AG09309 (cell line): ENCODE measurements at regions not wholly inside any gene's neighbourhood (a gene's known extent, or its start where the extent isn't known, plus 50 kb on each side); places are given as distances from the start of the nearest gene placed in this dataset.

Experiments
- DNase-seq: peaks from one replicate; pipeline ENCODE4 v3.0.0-alpha.2; 2010; ENCODE audit warnings: low read depth
- H3K4me3 ChIP-seq: 2 replicates; pipeline ENCODE4 v1.5.1; 2011; ENCODE audit warnings: mild to moderate bottlenecking, low read depth, low read length, moderate library complexity; ENCODE audit not compliant: control insufficient read depth
- TF ChIP-seq, protein P1 (sequence below): IDR thresholded peaks from 2 replicates; pipeline ENCODE4 v1.5.1; 2011; ENCODE audit warnings: mild to moderate bottlenecking, low read depth, low read length, inconsistent platforms; ENCODE audit not compliant: insufficient read depth, control insufficient read depth; ENCODE audit errors: missing control alignments

DNA sequence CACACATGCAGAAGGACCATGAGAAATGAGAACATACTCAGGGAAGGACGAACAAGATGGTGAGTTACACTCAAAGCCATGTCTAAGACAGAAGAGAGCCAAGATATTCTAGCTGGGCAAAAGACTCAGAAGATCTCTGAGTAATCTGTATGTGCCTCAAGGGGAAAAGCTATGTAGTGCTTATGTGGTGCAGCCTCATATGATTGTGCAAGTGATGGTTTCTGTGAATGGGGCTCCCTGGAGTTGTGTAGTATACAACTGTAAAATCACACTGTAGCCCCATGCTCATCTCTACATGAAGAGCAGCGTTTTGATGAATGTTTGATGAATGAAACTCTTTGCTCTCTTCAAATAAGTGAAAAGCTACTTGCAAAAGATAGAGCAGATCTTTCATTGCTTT is 57.5 kb downstream of the OSR1 start:
- no peak overlapping the region for H3K4me3 ChIP-seq
- no peak for DNase-seq
- TF ChIP-seq, protein P1, sequence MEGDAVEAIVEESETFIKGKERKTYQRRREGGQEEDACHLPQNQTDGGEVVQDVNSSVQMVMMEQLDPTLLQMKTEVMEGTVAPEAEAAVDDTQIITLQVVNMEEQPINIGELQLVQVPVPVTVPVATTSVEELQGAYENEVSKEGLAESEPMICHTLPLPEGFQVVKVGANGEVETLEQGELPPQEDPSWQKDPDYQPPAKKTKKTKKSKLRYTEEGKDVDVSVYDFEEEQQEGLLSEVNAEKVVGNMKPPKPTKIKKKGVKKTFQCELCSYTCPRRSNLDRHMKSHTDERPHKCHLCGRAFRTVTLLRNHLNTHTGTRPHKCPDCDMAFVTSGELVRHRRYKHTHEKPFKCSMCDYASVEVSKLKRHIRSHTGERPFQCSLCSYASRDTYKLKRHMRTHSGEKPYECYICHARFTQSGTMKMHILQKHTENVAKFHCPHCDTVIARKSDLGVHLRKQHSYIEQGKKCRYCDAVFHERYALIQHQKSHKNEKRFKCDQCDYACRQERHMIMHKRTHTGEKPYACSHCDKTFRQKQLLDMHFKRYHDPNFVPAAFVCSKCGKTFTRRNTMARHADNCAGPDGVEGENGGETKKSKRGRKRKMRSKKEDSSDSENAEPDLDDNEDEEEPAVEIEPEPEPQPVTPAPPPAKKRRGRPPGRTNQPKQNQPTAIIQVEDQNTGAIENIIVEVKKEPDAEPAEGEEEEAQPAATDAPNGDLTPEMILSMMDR: no peak

DNA sequence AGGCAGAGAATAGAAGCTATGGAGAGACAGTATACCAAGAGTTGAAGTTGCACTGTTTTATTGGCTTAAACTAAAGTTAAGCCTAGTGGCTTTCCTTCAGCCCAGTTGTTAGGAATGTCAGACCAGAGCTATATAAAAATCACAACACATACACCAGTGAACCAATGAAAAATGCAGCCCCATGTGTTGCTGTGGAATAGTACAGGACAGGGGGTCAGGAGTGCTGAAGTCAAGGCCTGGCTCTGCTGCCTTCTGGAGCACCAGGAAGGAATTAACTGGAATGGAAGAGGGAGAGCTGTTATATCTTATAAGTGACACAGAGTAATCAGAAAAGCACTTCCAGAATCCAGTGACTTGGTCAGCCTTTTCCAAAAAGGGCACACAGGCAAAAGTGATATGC is 58.9 kb downstream of the OSR1 start:
- H3K4me3 ChIP-seq: no peak overlapping the region
- TF ChIP-seq, protein P1: no peak

DNA sequence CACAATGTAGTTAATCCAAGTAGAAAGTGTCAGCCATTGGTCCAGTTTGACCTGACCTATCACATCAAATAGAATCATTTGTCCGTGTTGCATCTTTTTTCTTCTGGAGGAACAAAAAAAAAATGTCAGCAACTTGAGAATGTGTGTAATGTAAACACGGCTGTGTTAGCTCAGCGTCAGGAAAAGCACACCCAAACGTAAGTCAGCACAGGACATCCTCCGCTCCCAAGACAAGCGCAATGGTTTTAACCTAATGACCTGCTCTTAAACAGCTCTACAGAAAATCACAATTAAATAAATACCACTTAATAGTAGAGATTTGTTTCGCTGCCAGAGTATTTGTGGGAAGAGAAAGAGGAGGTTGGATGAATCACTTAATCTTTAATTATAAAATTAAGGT is 59.4 kb downstream of the OSR1 start:
- H3K4me3 ChIP-seq: no peak overlapping the region
- TF ChIP-seq, protein P1: no peak
- no peak for DNase-seq

More for the DNA sequence above, 58.9 kb downstream of the OSR1 start:
- no peak for DNase-seq

DNA sequence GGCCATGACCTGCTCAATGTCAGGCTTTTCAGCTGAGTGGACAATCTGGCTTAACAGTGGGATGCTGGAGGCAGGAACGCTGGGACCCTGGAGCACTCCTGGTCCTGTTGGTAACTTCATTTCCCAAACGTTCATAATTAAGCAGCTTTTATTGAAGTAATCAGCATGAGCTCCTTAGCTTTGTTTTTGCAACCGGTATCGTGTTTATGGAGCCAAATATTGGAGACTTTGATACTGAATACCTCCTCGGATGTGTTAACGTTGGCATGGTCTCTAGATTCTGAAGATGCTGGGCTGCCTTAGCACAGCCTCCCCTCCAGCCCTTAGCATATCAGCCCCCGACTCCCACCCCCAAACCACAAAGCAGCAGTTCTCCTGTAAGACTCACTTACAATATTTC is 60.7 kb downstream of the OSR1 start:
- no peak for DNase-seq
- TF ChIP-seq, protein P1: no peak
- H3K4me3 ChIP-seq: no peak overlapping the region

DNA sequence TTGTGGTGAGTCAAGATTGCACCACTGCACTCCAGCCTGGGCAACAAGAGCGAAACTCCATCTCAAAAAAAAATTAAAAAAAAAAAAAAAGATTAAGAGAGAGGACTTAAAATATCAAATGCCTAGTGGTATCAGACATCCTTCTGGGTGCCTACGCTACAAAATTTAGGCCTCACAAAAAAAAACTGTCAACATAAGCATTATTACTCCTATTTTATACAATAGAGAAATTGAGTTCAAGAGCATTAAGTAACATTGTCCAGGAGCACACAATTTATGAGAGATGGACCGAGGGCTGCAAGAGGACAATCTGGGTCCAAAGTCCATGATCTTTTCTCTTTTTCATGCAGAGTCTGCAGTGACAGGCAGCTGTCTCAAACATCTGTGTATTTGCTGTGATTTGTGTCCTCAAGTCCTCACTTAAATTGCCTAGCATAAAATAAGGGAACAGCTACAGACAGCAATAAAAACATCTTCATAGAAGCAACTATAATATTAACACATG is 62.4 kb downstream of the OSR1 start:
- TF ChIP-seq, protein P1: no peak
- DNase-seq: no peak

DNA sequence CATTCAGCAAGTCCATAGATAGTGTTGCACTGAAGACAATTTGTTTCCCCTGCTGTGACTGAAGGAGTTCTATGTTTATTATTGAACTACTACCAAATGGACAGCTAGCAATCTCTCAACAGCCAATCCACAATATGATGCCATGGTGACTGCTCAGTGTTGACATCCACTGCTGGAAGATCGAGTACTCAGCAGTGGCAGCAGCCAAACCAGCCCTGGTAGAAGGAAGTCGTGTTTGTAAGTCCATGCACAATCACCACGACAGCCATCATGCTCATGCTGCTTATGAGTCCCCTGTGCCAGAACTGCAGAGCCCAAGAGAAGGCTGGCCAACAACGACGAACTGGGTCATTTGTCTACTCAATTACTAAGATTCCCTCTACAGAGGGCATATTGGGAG is 66.4 kb downstream of the OSR1 start:
- no peak for DNase-seq
- no peak overlapping the region for H3K4me3 ChIP-seq
- TF ChIP-seq, protein P1: no peak

More for the DNA sequence above, 62.4 kb downstream of the OSR1 start:
- H3K4me3 ChIP-seq: no peak overlapping the region

DNA sequence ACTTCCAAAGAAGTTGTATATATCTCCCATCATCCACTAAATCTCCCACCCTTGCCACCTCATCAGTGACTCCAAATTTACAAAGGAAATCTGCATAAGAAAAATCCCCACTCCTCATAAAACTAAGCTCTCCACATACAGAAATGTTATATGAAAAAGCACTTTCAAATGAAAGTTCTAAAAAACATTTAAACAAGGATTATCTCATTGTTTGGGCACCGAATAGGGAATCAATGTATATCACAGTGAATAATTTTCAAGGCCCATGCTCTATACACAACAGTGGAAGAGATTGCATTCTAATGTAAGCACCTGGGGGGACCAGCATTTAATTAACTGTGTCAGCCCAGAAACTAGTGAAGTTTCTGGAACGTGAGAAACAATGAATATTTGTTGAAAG is 70.1 kb downstream of the OSR1 start:
- TF ChIP-seq, protein P1: no peak
- no peak overlapping the region for H3K4me3 ChIP-seq
- DNase-seq: no peak
